ENCODE measurements at regions not wholly inside any gene's neighbourhood (a gene's known extent, or its start where the extent isn't known, plus 50 kb on each side); places are given as distances from the start of the nearest gene placed in this dataset.

DNA sequence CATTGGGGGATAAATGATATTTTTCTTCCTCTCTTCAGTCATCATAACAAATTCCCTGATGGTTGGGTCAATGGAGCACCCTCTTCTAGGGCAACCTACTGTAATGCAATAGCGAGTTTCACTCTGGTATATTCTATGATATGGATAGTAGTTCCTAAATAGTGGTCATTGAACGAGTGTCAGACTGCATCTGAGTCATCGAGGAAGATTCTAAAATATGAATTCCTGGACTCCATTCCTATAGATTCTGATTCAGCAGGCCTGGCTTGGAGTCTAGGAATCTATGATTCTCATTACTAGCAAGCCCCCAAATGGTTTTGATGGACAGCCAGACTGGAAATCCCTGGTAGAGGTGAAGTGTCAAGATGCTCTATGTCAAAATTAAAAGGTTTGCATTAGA lies 254.5 kb downstream of the BUB3 start:
- Histone ChIP-seq H3K27ac (ENCODE audit: low read depth in 1 of 2, low read length in 2 of 2) (no peak overlapping the region), H3K27me3 (ENCODE audit: control insufficient read depth in 1 of 2, insufficient read depth in 2 of 2, low read length in 2 of 2) (no peaks in the 10 kb centered on the region), H3K36me3 (ENCODE audit: insufficient read depth, low read length) (no peaks in the 10 kb centered on the region), H3K9me3 (ENCODE audit: control insufficient read depth in 1 of 2, insufficient read depth in 1 of 2, low read length in 2 of 2) (peaks cover 0 to 3% of the 10 kb centered on the region in 2 experiments), H3K4me3 (ENCODE audit: low read length) (no peak overlapping the region), H3K4me1 (ENCODE audit: insufficient read depth, low read length) (no peaks in the 10 kb centered on the region)
- H3K4me3 Mint-ChIP-seq = no peak overlapping the region
- H3K36me3 Mint-ChIP-seq (ENCODE audit: low read depth) = no peaks in the 10 kb centered on the region
- TF ChIP-seq, protein P1, sequence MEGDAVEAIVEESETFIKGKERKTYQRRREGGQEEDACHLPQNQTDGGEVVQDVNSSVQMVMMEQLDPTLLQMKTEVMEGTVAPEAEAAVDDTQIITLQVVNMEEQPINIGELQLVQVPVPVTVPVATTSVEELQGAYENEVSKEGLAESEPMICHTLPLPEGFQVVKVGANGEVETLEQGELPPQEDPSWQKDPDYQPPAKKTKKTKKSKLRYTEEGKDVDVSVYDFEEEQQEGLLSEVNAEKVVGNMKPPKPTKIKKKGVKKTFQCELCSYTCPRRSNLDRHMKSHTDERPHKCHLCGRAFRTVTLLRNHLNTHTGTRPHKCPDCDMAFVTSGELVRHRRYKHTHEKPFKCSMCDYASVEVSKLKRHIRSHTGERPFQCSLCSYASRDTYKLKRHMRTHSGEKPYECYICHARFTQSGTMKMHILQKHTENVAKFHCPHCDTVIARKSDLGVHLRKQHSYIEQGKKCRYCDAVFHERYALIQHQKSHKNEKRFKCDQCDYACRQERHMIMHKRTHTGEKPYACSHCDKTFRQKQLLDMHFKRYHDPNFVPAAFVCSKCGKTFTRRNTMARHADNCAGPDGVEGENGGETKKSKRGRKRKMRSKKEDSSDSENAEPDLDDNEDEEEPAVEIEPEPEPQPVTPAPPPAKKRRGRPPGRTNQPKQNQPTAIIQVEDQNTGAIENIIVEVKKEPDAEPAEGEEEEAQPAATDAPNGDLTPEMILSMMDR (IDR thresholded peaks at IDR 0.05) = no peak
- H3K4me1 Mint-ChIP-seq (ENCODE audit: low read depth) = no peaks in the 10 kb centered on the region
- ChIA-PET POLR2A (no interaction called here), CTCF (no interaction called here)
- intact Hi-C loops (cut with DNase I, micrococcal nuclease) = no loop called here
- DNase-seq = no peak
- peaks cover 14% of the 10 kb centered on the region for H3K27me3 Mint-ChIP-seq
- ATAC-seq (ENCODE audit: poor library complexity) = no peak
- peaks cover 10% of the 10 kb centered on the region for H3K9me3 Mint-ChIP-seq
- no peak overlapping the region for H3K27ac Mint-ChIP-seq

DNA sequence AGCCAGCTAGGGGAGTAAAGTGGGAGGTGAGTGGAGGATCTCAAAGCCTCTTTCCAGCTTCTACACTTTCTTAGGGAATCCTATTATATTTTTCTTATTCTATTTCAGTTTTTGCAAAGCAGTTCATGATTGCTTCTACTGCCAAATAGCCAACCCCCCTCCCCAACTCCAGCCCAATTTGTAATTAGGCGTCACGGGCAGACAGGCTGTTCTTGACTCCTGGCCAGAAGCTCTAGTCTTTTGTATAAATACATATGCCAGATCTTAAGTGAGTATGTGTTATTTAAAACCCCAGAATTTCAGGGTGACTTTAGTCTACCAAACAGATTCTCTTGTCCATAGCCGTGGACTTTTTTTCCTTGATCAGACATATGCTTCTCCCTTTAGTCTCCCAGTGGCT lies 255.2 kb downstream of the BUB3 start:
- DNase-seq (no peak), ATAC-seq (ENCODE audit: poor library complexity) (no peak)
- H3K27me3 Mint-ChIP-seq = peaks cover 14% of the 10 kb centered on the region
- Histone ChIP-seq H3K4me3 (ENCODE audit: low read length) (no peak overlapping the region), H3K36me3 (ENCODE audit: insufficient read depth, low read length) (no peaks in the 10 kb centered on the region), H3K9me3 (ENCODE audit: control insufficient read depth in 1 of 2, insufficient read depth in 1 of 2, low read length in 2 of 2) (peaks cover 0 to 3% of the 10 kb centered on the region in 2 experiments), H3K4me1 (ENCODE audit: insufficient read depth, low read length) (no peaks in the 10 kb centered on the region), H3K27ac (ENCODE audit: low read depth in 1 of 2, low read length in 2 of 2) (no peak overlapping the region), H3K27me3 (ENCODE audit: control insufficient read depth in 1 of 2, insufficient read depth in 2 of 2, low read length in 2 of 2) (no peaks in the 10 kb centered on the region)
- ChIA-PET CTCF (no interaction called here), POLR2A (no interaction called here)
- H3K9me3 Mint-ChIP-seq = peaks cover 8% of the 10 kb centered on the region
- H3K4me1 Mint-ChIP-seq (ENCODE audit: low read depth) = no peaks in the 10 kb centered on the region
- no peak overlapping the region for H3K27ac Mint-ChIP-seq
- TF ChIP-seq, protein P1 (IDR thresholded peaks at IDR 0.05) = no peak
- H3K36me3 Mint-ChIP-seq (ENCODE audit: low read depth) = no peaks in the 10 kb centered on the region
- no peak overlapping the region for H3K4me3 Mint-ChIP-seq
- intact Hi-C loops (cut with DNase I, micrococcal nuclease) = no loop called here

DNA sequence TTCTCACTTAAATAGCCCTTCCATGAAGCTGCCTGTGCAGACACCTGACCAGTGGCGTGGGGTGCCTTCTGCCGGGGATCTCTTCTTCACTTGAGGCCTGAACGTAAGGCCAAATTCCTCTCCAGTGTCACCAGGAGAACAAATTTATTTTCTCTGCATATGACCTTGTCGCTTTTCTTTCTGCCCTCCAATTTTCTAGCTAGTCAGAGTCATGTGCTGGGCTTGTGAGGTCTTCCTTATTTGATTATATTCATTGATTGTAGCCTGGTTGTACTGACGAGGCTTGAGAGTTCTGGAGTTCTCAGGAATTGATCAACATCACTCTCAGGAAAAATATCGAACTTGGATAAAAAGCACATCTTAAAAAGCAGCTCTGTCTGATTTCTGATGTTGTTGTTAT lies 255.7 kb downstream of the BUB3 start:
- Histone ChIP-seq H3K4me1 (ENCODE audit: insufficient read depth, low read length) (no peaks in the 10 kb centered on the region), H3K36me3 (ENCODE audit: insufficient read depth, low read length) (no peaks in the 10 kb centered on the region), H3K9me3 (ENCODE audit: control insufficient read depth in 1 of 2, insufficient read depth in 1 of 2, low read length in 2 of 2) (no peaks in the 10 kb centered on the region), H3K27ac (ENCODE audit: low read depth in 1 of 2, low read length in 2 of 2) (no peak overlapping the region), H3K27me3 (ENCODE audit: control insufficient read depth in 1 of 2, insufficient read depth in 2 of 2, low read length in 2 of 2) (no peaks in the 10 kb centered on the region), H3K4me3 (ENCODE audit: low read length) (no peak overlapping the region)
- POLR2A ChIA-PET = no interaction called here
- no peaks in the 10 kb centered on the region for H3K4me1 Mint-ChIP-seq (ENCODE audit: low read depth)
- H3K27me3 Mint-ChIP-seq = peaks cover 14% of the 10 kb centered on the region
- peaks cover 3% of the 10 kb centered on the region for H3K9me3 Mint-ChIP-seq
- CTCF ChIA-PET = no interaction called here
- TF ChIP-seq, protein P1 (IDR thresholded peaks at IDR 0.05) = no peak
- ATAC-seq (ENCODE audit: poor library complexity) (no peak), DNase-seq (no peak)
- H3K4me3 Mint-ChIP-seq = no peak overlapping the region
- H3K27ac Mint-ChIP-seq = no peak overlapping the region
- intact Hi-C loops (cut with DNase I, micrococcal nuclease) = no loop called here
- no peaks in the 10 kb centered on the region for H3K36me3 Mint-ChIP-seq (ENCODE audit: low read depth)
